ENCODE measurements at regions not wholly inside any gene's neighbourhood (a gene's known extent, or its start where the extent isn't known, plus 50 kb on each side); places are given as distances from the start of the nearest gene placed in this dataset.

- DNase-seq, result no peak
Observed at GRCh38 chr5:107325866-107326265, 344.9 kb downstream of the EFNA5 start.

GRCh38 chr5:107324809-107325208 lies 345.9 kb downstream of the EFNA5 start:
- no peak for DNase-seq

- no peak for DNase-seq
Observed at GRCh38 chr5:107324071-107324470, 346.7 kb downstream of the EFNA5 start.

GRCh38 chr5:107323536-107323935 lies 347.2 kb downstream of the EFNA5 start:
- DNase-seq, result no peak

GRCh38 chr5:107322936-107323335 lies 347.8 kb downstream of the EFNA5 start:
- no peak for DNase-seq

GRCh38 chr5:107321906-107322305 lies 348.8 kb downstream of the EFNA5 start:
- no peak for DNase-seq

- no peak for DNase-seq
Observed at GRCh38 chr5:107320846-107321245, 349.9 kb downstream of the EFNA5 start.

- no peak for DNase-seq
Observed at GRCh38 chr5:107320376-107320775, 350.4 kb downstream of the EFNA5 start.

- no peak for DNase-seq
Observed at GRCh38 chr5:107319901-107320300, 350.8 kb downstream of the EFNA5 start.

GRCh38 chr5:107314330-107314729 lies 356.4 kb downstream of the EFNA5 start:
- no peak for DNase-seq

GRCh38 chr5:107313921-107314320 lies 356.8 kb downstream of the EFNA5 start:
- DNase-seq, result no peak

- no peak for DNase-seq
Observed at GRCh38 chr5:107313098-107313497, 357.6 kb downstream of the EFNA5 start.

- no peak for DNase-seq
Observed at GRCh38 chr5:107310181-107310580, 360.6 kb downstream of the EFNA5 start.

- no peak for DNase-seq
Observed at GRCh38 chr5:107306594-107306993, 364.1 kb downstream of the EFNA5 start.

- no peak for DNase-seq
Observed at GRCh38 chr5:107306002-107306401, 364.7 kb downstream of the EFNA5 start.

- no peak for DNase-seq
Observed at GRCh38 chr5:107304684-107305083, 366.1 kb downstream of the EFNA5 start.

GRCh38 chr5:107303171-107303968 lies 367.4 kb downstream of the EFNA5 start:
- DNase-seq, result no peak

GRCh38 chr5:107302441-107302840 lies 368.3 kb downstream of the EFNA5 start:
- no peak for DNase-seq

GRCh38 chr5:107301999-107302398 lies 368.7 kb downstream of the EFNA5 start:
- no peak for DNase-seq

- DNase-seq, result no peak
Observed at GRCh38 chr5:107300721-107301327, 369.9 kb downstream of the EFNA5 start.

- DNase-seq, result no peak
Observed at GRCh38 chr5:107296572-107296971, 374.2 kb downstream of the EFNA5 start.

- no peak for DNase-seq
Observed at GRCh38 chr5:107295914-107296313, 374.8 kb downstream of the EFNA5 start.

- DNase-seq, result no peak
Observed at GRCh38 chr5:107294669-107295068, 376.1 kb downstream of the EFNA5 start.

GRCh38 chr5:107294211-107294550 lies 376.6 kb downstream of the EFNA5 start:
- no peak for DNase-seq

Data from GDM1 (cell line).